ENCODE measurements at regions not wholly inside any gene's neighbourhood (a gene's known extent, or its start where the extent isn't known, plus 50 kb on each side); places are given as distances from the start of the nearest gene placed in this dataset.

DNA sequence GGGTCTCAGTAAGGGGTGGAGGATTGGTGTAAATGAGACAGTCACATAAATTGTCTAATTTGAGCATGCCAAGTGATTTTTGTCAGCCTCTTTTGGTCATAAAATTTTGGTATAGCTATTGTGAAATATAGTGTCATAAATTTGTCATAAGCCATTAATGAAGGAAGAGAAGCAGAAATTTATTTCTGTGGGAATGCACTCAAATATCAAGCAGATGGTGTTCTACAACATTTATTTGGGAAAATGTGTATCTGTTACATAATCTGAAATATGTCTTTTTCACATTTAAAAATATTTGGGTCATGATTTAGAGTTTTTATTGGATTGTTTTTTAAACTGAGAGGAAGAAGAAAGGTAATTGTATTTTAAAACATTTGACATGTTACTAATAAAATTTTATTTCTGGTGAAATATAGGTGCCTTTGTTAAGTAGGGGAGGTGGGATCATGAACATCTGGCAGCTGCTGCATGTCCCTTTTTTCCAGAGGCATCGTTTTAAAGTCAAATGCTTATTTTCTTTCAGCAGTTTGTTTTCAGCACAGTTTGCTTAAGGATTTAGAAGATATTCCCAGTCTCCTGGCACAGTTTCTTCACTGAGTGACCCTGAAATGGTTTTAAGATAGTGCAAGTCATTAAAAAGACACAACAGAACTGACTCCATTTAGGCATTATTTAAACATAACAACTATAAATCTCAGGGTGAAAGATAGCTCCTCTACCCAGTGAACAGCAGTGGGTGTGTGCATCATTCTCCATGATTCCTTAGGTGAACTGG is 371.7 kb downstream of the SNAPC1 start:
- DNase-seq (ENCODE audit: low read depth): no peak
- TF ChIP-seq, protein P1, sequence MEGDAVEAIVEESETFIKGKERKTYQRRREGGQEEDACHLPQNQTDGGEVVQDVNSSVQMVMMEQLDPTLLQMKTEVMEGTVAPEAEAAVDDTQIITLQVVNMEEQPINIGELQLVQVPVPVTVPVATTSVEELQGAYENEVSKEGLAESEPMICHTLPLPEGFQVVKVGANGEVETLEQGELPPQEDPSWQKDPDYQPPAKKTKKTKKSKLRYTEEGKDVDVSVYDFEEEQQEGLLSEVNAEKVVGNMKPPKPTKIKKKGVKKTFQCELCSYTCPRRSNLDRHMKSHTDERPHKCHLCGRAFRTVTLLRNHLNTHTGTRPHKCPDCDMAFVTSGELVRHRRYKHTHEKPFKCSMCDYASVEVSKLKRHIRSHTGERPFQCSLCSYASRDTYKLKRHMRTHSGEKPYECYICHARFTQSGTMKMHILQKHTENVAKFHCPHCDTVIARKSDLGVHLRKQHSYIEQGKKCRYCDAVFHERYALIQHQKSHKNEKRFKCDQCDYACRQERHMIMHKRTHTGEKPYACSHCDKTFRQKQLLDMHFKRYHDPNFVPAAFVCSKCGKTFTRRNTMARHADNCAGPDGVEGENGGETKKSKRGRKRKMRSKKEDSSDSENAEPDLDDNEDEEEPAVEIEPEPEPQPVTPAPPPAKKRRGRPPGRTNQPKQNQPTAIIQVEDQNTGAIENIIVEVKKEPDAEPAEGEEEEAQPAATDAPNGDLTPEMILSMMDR (IDR thresholded peaks at IDR 0.05; ENCODE audit: control insufficient read depth, extremely low read depth, insufficient read depth): no peak
- no peak overlapping the region for H3K4me3 ChIP-seq (ENCODE audit: low read depth, low read length)

DNA sequence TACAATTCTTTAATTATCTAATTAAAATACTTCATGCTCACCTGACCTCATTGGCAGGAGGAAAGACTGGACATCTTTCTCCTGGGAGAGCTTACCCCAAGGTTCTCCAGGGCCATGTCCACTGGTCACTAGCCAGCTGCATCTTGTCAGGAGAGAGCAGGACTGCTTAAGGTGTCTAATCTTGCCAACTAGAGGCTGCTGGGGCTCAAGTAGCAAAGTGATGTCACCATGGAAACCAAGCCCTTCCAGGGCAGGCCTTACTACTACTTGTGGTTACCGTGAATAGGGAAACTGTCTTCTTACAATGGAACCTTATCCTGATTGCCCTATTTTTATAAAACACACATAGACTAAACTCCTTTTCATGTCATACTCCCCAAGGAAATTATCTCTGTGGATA is 376.4 kb downstream of the SNAPC1 start:
- no peak for DNase-seq (ENCODE audit: low read depth)

DNA sequence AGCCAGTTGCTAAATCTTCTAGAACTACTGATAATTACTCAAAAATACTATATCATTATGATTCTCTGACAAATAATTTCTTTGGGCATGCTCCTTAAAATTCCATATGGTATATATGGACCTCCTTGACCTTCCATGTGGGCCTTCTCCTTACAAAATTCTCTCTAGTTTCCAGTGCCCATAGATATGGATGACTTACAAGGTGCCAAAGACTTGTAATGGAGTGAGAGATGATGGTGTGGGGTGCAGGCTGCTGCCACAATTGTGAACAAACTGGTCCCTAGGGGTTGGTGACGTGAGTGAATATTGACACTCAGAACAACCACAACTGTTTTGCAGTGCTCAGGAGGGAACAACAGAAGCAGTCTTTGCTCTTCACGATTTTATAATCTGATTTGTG is 378.9 kb downstream of the SNAPC1 start:
- TF ChIP-seq, protein P1 (IDR thresholded peaks at IDR 0.05; ENCODE audit: control insufficient read depth, extremely low read depth, insufficient read depth): no peak
- no peak overlapping the region for H3K4me3 ChIP-seq (ENCODE audit: low read depth, low read length)
- no peak for DNase-seq (ENCODE audit: low read depth)

More for the DNA sequence above, 376.4 kb downstream of the SNAPC1 start:
- H3K4me3 ChIP-seq (ENCODE audit: low read depth, low read length): no peak overlapping the region
- TF ChIP-seq, protein P1 (IDR thresholded peaks at IDR 0.05; ENCODE audit: control insufficient read depth, extremely low read depth, insufficient read depth): no peak

DNA sequence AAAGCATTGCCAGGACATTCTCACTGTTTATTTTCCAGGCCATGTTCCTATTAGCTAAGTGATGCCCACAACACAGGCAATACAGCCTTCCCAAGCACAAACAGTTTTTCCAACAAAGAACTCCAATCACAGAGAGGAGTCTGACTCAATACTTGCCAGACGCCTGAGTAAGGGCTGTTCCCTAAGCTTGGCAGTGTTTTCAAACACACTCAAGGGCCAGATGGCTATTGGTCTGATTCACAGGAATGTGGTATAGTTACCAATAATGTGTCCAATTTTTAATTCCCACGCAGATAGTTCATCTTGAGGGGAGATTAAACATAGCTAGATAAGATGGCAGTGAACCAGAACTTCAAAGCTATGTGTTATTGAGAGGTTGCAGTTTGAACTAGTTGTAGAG is 381.0 kb downstream of the SNAPC1 start:
- TF ChIP-seq, protein P1 (IDR thresholded peaks at IDR 0.05; ENCODE audit: control insufficient read depth, extremely low read depth, insufficient read depth): no peak
- no peak for DNase-seq (ENCODE audit: low read depth)
- H3K4me3 ChIP-seq (ENCODE audit: low read depth, low read length): no peak overlapping the region

DNA sequence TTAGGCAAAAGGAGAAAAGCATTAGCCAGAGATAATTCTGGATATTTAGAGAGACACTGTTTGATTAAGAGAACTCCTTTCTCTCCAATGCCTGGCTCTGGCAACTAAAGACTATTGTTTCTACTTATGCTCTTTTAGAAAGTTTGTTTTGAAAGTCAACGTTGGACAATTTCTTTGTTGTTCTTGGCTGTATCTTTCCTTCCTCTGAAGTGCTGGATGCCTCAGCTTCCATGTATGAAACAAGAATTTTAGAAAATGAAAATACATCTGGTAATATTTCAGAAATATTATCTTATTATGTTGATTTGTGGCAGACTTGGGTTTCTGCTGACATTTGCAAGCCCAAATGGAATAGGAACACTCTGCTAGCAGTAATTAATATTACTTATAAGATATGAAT is 382.6 kb downstream of the SNAPC1 start:
- no peak for DNase-seq (ENCODE audit: low read depth)
- no peak overlapping the region for H3K4me3 ChIP-seq (ENCODE audit: low read depth, low read length)
- TF ChIP-seq, protein P1 (IDR thresholded peaks at IDR 0.05; ENCODE audit: control insufficient read depth, extremely low read depth, insufficient read depth): no peak

DNA sequence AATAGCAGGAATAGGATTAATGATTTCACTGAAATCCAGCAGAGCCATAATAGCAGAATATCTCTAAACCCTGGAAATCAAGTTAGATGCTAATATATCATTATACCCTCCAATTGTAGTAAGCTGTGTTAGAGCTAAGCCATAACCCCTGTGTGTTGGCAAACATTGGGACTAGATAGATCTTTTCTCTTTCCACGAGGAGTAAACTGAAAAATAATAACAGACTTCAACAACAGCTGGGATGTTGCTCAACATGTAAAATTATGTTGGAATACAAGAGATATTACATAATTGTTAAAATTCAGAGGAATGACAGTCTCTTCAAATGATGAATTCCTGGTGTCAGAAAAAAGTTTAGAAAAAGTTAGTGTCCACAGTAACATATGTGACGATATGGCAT is 383.8 kb downstream of the SNAPC1 start:
- TF ChIP-seq, protein P1 (IDR thresholded peaks at IDR 0.05; ENCODE audit: control insufficient read depth, extremely low read depth, insufficient read depth): no peak
- H3K4me3 ChIP-seq (ENCODE audit: low read depth, low read length): no peak overlapping the region
- no peak for DNase-seq (ENCODE audit: low read depth)

DNA sequence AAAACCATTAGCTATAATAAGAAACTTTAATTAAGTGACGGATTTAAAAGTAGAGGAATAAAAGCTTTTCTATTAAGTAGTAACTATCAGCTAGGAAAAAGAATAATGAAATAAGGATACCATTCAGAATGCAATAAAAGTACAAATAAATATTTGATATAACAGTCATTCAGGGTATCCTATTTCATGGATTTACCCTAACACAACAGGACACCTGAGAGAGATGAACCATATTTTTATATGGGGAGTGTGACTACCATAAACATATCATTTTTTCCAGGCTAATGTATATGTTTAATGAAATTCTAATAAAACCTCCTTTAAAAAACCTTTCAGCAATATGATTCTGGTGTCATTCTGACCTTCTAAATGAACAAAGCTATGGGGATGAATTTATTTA is 393.8 kb downstream of the SNAPC1 start:
- no peak for DNase-seq (ENCODE audit: low read depth)
- no peak overlapping the region for H3K4me3 ChIP-seq (ENCODE audit: low read depth, low read length)
- TF ChIP-seq, protein P1 (IDR thresholded peaks at IDR 0.05; ENCODE audit: control insufficient read depth, extremely low read depth, insufficient read depth): no peak

Measured in LNCaP clone FGC (cell line).